GM12878 (cell line): ENCODE measurements at regions not wholly inside any gene's neighbourhood (a gene's known extent, or its start where the extent isn't known, plus 50 kb on each side); places are given as distances from the start of the nearest gene placed in this dataset.

Experiments used
- ATAC-seq: fragments of 200-7000 bp; cut with Tn5 transposase; 3 replicates; pipeline ENCODE4 v1.9.1; 2020; ENCODE audit warnings: mild to moderate bottlenecking, moderate library complexity
- BruUV-seq: library from RNA; stranded (reverse); fragments of 400-500 nt; replicated peaks from 2 replicates; lab custom pipeline; 2021; lab: Mats Ljungman, UMichigan
- CTCF ChIA-PET: fragments of 300-600 bp; sonication (Branson Sonifier 250); formaldehyde crosslinking; extraction: SDS; loops from one replicate; lab custom pipeline; 2021; ENCODE audit warnings: inconsistent platforms; lab: Yijun Ruan, JAX
- POLR2A ChIA-PET: fragments of 350-600 bp; formaldehyde crosslinking; extraction: SDS; loops from one replicate; lab custom pipeline; 2021; ENCODE audit warnings: inconsistent platforms; lab: Charles Lee
- RAD21 ChIA-PET: fragments of 300-600 bp; sonication (Branson Sonifier 250); formaldehyde crosslinking; loops from one replicate; lab custom pipeline; 2023; ENCODE audit warnings: antibody characterized with exemption; ENCODE audit not compliant: unreplicated experiment; lab: Charles Lee
- SMC1A ChIA-PET: fragments of 300-600 bp; sonication (Branson Sonifier 250); formaldehyde crosslinking; loops from one replicate; lab custom pipeline; 2023; ENCODE audit not compliant: unreplicated experiment, uncharacterized antibody; lab: Charles Lee
- DNase-seq: peaks from one replicate; pipeline ENCODE4 v3.0.0-alpha.2; 2011; ENCODE audit warnings: low read depth, low spot score
- FAIRE-seq: peaks from 3 replicates; lab custom pipeline; 2011; peaks lifted over from hg19 to GRCh38; lab: Jason Lieb, UNC
- H2AFZ ChIP-seq: 2 replicates; pipeline ENCODE4 v1.6.0; 2011; ENCODE audit warnings: low read depth, low read length, control low read depth; ENCODE audit not compliant: control insufficient read depth
- H3K27ac ChIP-seq: 2 replicates; pipeline ENCODE4 v1.5.1; 2011; ENCODE audit warnings: control low read depth; ENCODE audit not compliant: control insufficient read depth, insufficient read depth
- H3K27me3 ChIP-seq, 2 experiments: replicated peaks in 1 of 2; 2 replicates each; pipeline versions ENCODE4 v1.6.0 to v1.6.1; 2011; ENCODE audit warnings: low read length in 1 of 2; ENCODE audit not compliant: control insufficient read depth in 2 of 2, insufficient read depth in 2 of 2
- H3K36me3 ChIP-seq, 2 experiments: 2 replicates each; pipeline ENCODE4 v1.5.1; 2011; ENCODE audit warnings: low read length in 1 of 2; ENCODE audit not compliant: control insufficient read depth in 2 of 2, insufficient read depth in 2 of 2
- H3K4me1 ChIP-seq: 2 replicates; pipeline ENCODE4 v1.6.1; 2011; ENCODE audit warnings: mild to moderate bottlenecking, low read length, moderate library complexity, mixed read lengths; ENCODE audit not compliant: control insufficient read depth, insufficient read depth
- H3K4me2 ChIP-seq: 2 replicates; pipeline ENCODE4 v1.6.0; 2011; ENCODE audit warnings: control low read depth; ENCODE audit not compliant: control insufficient read depth, insufficient read depth
- H3K4me3 ChIP-seq: fragments of 200-600 bp; sonication (generic); 2 replicates; pipeline ENCODE4 v1.5.1; 2016
- H3K79me2 ChIP-seq: 2 replicates; pipeline ENCODE4 v1.6.0; 2011; ENCODE audit warnings: low read length; ENCODE audit not compliant: control insufficient read depth, insufficient read depth
- H3K9ac ChIP-seq: 2 replicates; pipeline ENCODE4 v1.8.0; 2011; ENCODE audit warnings: low read length, control low read depth, mixed read lengths; ENCODE audit not compliant: control insufficient read depth, insufficient read depth
- H3K9me3 ChIP-seq: replicated peaks from 3 replicates; pipeline ENCODE4 v1.5.1; 2011; ENCODE audit warnings: mild to moderate bottlenecking, low read length; ENCODE audit not compliant: control insufficient read depth, insufficient read depth
- H4K20me1 ChIP-seq: 2 replicates; pipeline ENCODE4 v1.6.0; 2011; ENCODE audit not compliant: control insufficient read depth, insufficient read depth
- FOS ChIP-seq: IDR thresholded peaks from 3 replicates; pipeline ENCODE4 v1.6.1; 2011; ENCODE audit warnings: borderline replicate concordance; ENCODE audit not compliant: insufficient read length; ENCODE audit errors: extremely low read depth
- KDM1A ChIP-seq: fragments of 200-600 bp; sonication (generic); IDR thresholded peaks from 2 replicates; pipeline ENCODE4 v1.6.1; 2016; ENCODE audit warnings: borderline replicate concordance
- LARP7 ChIP-seq: fragments of 450-650 bp; IDR thresholded peaks from 2 replicates; pipeline ENCODE4 v1.6.1; 2017; ENCODE audit warnings: mild to moderate bottlenecking
- NFXL1 ChIP-seq: fragments of 450-650 bp; IDR thresholded peaks from 2 replicates; pipeline ENCODE4 v1.6.1; 2017; ENCODE audit warnings: antibody characterized with exemption, mild to moderate bottlenecking, borderline replicate concordance
- RB1 ChIP-seq: fragments of 450-650 bp; formaldehyde crosslinking; IDR thresholded peaks from 2 replicates; pipeline ENCODE4 v1.6.1; 2017; ENCODE audit warnings: mild to moderate bottlenecking, borderline replicate concordance
- SRF ChIP-seq, 2 experiments: IDR thresholded peaks; 2 replicates each; pipeline ENCODE4 v1.6.1; 2011; ENCODE audit warnings: low read depth in 2 of 2, low read length in 2 of 2, mild to moderate bottlenecking in 1 of 2, moderate library complexity in 1 of 2
- SUZ12 ChIP-seq: fragments of 200-600 bp; sonication (generic); IDR thresholded peaks from one replicate; pipeline ENCODE4 v1.6.1; 2018; ENCODE audit warnings: antibody characterized with exemption, mild to moderate bottlenecking; ENCODE audit not compliant: unreplicated experiment
- ZNF24 ChIP-seq: fragments of 450-650 bp; IDR thresholded peaks from 2 replicates; pipeline ENCODE4 v1.6.1; 2017; ENCODE audit warnings: antibody characterized with exemption, mild to moderate bottlenecking
- WGBS: methylation state at CpG from one replicate; pipeline ENCODE4 v1.1.6; 2016; ENCODE audit warnings: low lambda C conversion rate; ENCODE audit not compliant: insufficient replicate concordance, insufficient coverage; ENCODE audit errors: missing lambda C conversion rate; 5-methylcytosine and 5-hydroxymethylcytosine counted together
- in situ Hi-C: fragments of 300-500 bp; cut with MboI; formaldehyde crosslinking; loops from 9 replicates; pipeline ENCODE4 v1.14.3; 2018; ENCODE audit warnings: mixed read lengths
- intact Hi-C: fragments of 100-400 bp; cut with micrococcal nuclease; formaldehyde crosslinking; loops from one replicate; pipeline ENCODE4 v1.14.2; 2022; ENCODE audit not compliant: unreplicated experiment
- TF ChIP-seq, protein P1 (sequence below): fragments of 450-650 bp; formaldehyde crosslinking; IDR thresholded peaks from 2 replicates; pipeline ENCODE4 v1.4.0; 2020; ENCODE audit warnings: mild to moderate bottlenecking, moderate library complexity
- TF ChIP-seq, protein P2 (sequence below): IDR thresholded peaks from 2 replicates; pipeline ENCODE4 v1.6.1; 2012; ENCODE audit warnings: low read depth, low read length, improper control_type of control experiment
- TF ChIP-seq, protein P3 (sequence below): IDR thresholded peaks from 2 replicates; pipeline ENCODE4 v1.6.1; 2012; ENCODE audit warnings: low read depth, low read length, improper control_type of control experiment

DNA sequence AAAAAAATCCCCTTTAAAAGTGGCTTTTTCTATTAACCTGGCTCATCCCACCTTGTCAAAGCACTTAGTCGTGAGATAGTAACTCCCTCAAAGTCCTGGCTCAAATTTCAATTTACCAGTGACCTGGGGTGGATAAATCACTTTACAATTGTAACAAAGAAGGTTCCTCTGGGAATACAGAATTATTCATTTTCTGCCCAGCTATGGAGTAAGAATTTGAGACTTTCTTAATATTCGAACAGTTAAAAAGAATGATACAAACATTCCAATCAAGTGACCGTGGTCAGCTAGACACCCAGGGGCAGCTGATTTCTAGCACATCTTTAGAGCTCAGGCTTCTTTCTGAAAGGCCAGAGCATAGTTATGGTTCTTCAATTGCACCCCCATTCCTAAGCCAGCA, 291.0 kb upstream of the TGFBR2 start:
- Histone ChIP-seq H3K27me3 (no peaks in the 10 kb centered on the region), H3K4me1 (no peaks in the 10 kb centered on the region), H3K4me3 (no peak overlapping the region), H3K4me2 (no peak overlapping the region), H3K9me3 (no peaks in the 10 kb centered on the region), H4K20me1 (no peaks in the 10 kb centered on the region), H3K27ac (no peak overlapping the region), H3K36me3 (no peaks in the 10 kb centered on the region), H3K9ac (no peak overlapping the region), H3K79me2 (no peaks in the 10 kb centered on the region), H2AFZ (no peak overlapping the region)
- no peak for DNase-seq
- SMC1A ChIA-PET, result interaction anchor here (1.0 kb wide), 1 partner anchor 10 kb away, joined by 3 read pairs; no protein-coding TSS in a partner anchor
- no peak for FAIRE-seq
- POLR2A ChIA-PET, result no interaction called here
- ATAC-seq, result no peak
- RAD21 ChIA-PET, result no interaction called here
- TF ChIP-seq RB1 (no peak), SUZ12 (no peak)
- CTCF ChIA-PET, result no interaction called here
- intact Hi-C loops (no loop called here), in situ Hi-C loops (no loop called here)
- BruUV-seq, result no TSS peak
- 14% methylated on average over 3 of the region's 3 CpGs for whole genome bisulfite sequencing

DNA sequence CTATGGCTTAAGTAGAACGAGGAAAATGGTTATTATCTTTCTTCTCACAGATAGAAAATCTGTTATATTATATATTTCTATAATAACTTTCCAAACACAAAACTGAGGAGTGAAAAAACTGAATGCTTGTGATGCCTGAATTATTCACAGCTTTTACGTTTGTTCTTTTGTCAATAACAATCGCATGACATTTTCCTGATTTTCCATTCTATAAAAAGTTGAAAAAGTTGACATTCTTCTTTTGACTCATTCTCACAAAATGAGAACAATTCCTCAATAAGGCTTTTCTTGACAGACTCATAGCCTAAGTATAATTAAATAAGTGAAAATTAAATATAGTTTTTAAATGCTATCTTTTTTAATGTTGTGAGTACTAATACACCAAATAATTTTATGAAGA, 288.8 kb upstream of the TGFBR2 start:
- Histone ChIP-seq H3K9ac (no peak overlapping the region), H3K27me3 (no peaks in the 10 kb centered on the region), H3K36me3 (no peaks in the 10 kb centered on the region), H3K27ac (no peak overlapping the region), H3K79me2 (no peaks in the 10 kb centered on the region), H2AFZ (no peak overlapping the region), H4K20me1 (no peaks in the 10 kb centered on the region), H3K4me3 (no peak overlapping the region), H3K9me3 (no peaks in the 10 kb centered on the region), H3K4me1 (no peaks in the 10 kb centered on the region), H3K4me2 (no peak overlapping the region)
- in situ Hi-C loops, result no loop called here
- DNase-seq (no peak), ATAC-seq (no peak), FAIRE-seq (no peak)
- RAD21 ChIA-PET, result no interaction called here
- intact Hi-C loops, result no loop called here
- SMC1A ChIA-PET, result no interaction called here
- POLR2A ChIA-PET, result no interaction called here
- WGBS, result 48% methylated on average over 3 of the region's 3 CpGs
- CTCF ChIA-PET, result no interaction called here
- no TSS peak for BruUV-seq
- TF ChIP-seq FOS, result no peak
- TF ChIP-seq, protein P1, sequence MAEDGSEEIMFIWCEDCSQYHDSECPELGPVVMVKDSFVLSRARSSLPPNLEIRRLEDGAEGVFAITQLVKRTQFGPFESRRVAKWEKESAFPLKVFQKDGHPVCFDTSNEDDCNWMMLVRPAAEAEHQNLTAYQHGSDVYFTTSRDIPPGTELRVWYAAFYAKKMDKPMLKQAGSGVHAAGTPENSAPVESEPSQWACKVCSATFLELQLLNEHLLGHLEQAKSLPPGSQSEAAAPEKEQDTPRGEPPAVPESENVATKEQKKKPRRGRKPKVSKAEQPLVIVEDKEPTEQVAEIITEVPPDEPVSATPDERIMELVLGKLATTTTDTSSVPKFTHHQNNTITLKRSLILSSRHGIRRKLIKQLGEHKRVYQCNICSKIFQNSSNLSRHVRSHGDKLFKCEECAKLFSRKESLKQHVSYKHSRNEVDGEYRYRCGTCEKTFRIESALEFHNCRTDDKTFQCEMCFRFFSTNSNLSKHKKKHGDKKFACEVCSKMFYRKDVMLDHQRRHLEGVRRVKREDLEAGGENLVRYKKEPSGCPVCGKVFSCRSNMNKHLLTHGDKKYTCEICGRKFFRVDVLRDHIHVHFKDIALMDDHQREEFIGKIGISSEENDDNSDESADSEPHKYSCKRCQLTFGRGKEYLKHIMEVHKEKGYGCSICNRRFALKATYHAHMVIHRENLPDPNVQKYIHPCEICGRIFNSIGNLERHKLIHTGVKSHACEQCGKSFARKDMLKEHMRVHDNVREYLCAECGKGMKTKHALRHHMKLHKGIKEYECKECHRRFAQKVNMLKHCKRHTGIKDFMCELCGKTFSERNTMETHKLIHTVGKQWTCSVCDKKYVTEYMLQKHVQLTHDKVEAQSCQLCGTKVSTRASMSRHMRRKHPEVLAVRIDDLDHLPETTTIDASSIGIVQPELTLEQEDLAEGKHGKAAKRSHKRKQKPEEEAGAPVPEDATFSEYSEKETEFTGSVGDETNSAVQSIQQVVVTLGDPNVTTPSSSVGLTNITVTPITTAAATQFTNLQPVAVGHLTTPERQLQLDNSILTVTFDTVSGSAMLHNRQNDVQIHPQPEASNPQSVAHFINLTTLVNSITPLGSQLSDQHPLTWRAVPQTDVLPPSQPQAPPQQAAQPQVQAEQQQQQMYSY, result no peak
- TF ChIP-seq, protein P2, sequence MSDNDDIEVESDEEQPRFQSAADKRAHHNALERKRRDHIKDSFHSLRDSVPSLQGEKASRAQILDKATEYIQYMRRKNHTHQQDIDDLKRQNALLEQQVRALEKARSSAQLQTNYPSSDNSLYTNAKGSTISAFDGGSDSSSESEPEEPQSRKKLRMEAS, result no peak
- no peak for TF ChIP-seq SUZ12
- no peak for TF ChIP-seq SRF (IDR thresholded peaks at IDR 0.05; ENCODE audit: low read depth in 2 of 2, low read length in 2 of 2)
- TF ChIP-seq, protein P3, sequence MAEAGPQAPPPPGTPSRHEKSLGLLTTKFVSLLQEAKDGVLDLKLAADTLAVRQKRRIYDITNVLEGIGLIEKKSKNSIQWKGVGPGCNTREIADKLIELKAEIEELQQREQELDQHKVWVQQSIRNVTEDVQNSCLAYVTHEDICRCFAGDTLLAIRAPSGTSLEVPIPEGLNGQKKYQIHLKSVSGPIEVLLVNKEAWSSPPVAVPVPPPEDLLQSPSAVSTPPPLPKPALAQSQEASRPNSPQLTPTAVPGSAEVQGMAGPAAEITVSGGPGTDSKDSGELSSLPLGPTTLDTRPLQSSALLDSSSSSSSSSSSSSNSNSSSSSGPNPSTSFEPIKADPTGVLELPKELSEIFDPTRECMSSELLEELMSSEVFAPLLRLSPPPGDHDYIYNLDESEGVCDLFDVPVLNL, result no peak
- no peak for TF ChIP-seq KDM1A
- no peak for TF ChIP-seq LARP7
- TF ChIP-seq ZNF24, result no peak
- TF ChIP-seq NFXL1, result no peak
